OCI-LY3 (cell line): ENCODE measurements at regions not wholly inside any gene's neighbourhood (a gene's known extent, or its start where the extent isn't known, plus 50 kb on each side); places are given as distances from the start of the nearest gene placed in this dataset.

Experiments used
- CTCF ChIP-seq: fragments of 200-600, 300-600 bp; sonication (generic); IDR thresholded peaks from 2 replicates; pipeline ENCODE4 v1.5.1; 2014; ENCODE audit warnings: antibody characterized with exemption, low read length, low read depth
- EZH2phosphoT487 ChIP-seq: fragments of 200-600 bp; shearing (Covaris generic); IDR thresholded peaks from 2 replicates; pipeline ENCODE4 v1.6.1; 2018; ENCODE audit warnings: antibody characterized with exemption, mixed run types, low read depth

DNA sequence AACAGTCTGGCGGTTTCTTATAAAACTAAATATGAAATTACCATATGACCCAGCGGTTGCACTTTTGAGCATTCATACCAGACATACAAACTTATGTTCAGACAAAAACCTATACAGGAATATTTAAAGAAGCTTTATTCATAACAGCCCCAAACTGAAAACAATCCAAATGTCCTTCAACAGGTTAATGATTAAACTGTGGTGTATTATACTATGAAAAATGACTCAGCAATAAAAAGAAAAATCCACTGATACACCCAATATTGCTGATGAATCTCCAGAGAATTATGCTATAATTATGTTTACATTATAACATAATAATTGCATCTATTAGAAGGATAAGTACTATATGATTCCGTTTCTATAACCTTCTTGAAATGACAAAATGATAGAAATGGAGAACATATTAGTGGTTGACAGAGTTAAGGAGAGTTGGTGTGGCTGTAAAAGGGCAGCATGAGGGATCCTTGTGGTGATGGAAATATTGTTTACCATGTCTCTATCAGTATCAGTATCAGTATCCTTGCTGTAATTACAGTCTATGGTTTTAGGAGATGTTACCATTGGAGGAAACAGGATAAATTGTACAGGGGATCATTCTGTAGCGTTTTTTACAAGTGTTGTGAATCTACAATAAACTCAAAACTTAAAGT lies 127.1 kb downstream of the DSC3 start:
- TF ChIP-seq EZH2phosphoT487 (no peak), CTCF (no peak)
